ENCODE measurements at regions not wholly inside any gene's neighbourhood (a gene's known extent, or its start where the extent isn't known, plus 50 kb on each side); places are given as distances from the start of the nearest gene placed in this dataset.

DNA sequence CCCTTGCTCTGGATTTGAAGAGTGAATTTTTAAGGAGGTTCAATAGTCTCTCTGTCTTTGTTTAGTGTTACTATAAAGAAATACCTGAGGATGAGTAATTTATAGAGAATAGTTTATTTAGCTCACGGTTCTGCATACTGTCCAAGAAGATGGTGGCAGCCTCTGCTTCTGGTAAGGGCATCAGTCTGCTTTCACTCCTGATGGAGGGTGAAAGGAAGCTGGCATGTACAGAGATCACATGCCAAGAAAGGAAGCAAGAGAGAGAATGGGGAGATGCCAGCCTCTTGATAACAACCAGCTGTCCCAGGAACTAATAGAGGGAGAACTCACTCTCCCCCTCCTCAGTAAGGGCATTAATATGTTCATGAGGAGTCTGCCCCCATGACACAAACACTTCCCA, 917.5 kb upstream of the GOT2 start:
- no peak overlapping the region for H3K27ac Mint-ChIP-seq
- H3K9me3 Mint-ChIP-seq: peaks cover 23% of the 10 kb centered on the region
- no peak overlapping the region for H3K4me3 Mint-ChIP-seq
- peaks cover 4% of the 10 kb centered on the region for H3K4me1 Mint-ChIP-seq
- no peak for DNase-seq (ENCODE audit: low spot score in 2 of 2, unreplicated experiment in 2 of 2)
- TF ChIP-seq, protein P1, sequence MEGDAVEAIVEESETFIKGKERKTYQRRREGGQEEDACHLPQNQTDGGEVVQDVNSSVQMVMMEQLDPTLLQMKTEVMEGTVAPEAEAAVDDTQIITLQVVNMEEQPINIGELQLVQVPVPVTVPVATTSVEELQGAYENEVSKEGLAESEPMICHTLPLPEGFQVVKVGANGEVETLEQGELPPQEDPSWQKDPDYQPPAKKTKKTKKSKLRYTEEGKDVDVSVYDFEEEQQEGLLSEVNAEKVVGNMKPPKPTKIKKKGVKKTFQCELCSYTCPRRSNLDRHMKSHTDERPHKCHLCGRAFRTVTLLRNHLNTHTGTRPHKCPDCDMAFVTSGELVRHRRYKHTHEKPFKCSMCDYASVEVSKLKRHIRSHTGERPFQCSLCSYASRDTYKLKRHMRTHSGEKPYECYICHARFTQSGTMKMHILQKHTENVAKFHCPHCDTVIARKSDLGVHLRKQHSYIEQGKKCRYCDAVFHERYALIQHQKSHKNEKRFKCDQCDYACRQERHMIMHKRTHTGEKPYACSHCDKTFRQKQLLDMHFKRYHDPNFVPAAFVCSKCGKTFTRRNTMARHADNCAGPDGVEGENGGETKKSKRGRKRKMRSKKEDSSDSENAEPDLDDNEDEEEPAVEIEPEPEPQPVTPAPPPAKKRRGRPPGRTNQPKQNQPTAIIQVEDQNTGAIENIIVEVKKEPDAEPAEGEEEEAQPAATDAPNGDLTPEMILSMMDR (IDR thresholded peaks at IDR 0.05; ENCODE audit: unreplicated experiment): no peak
- no peaks in the 10 kb centered on the region for H3K27me3 Mint-ChIP-seq (ENCODE audit: low read depth)
- no peaks in the 10 kb centered on the region for H3K36me3 Mint-ChIP-seq

DNA sequence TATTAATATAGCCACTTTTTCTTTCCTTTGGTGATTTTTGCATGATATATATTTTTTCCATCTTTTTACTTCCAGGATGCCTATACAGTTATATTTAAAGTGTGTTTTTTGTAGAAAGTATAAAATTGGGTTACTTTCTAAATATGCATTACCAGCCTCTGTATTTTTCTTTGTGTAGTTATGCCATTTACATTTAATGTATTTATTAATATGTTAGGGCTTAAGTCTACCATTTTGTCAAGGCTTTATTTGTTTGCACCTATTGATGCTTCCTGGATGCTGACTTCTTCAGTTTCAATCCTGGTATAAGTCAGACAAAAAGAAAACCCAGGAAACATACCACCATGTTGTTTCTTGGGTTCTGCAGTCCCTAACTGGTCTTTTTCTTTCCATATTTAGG, 911.1 kb upstream of the GOT2 start:
- Mint-ChIP-seq H3K36me3 (peaks cover 3% of the 10 kb centered on the region), H3K4me3 (no peak overlapping the region), H3K9me3 (peaks cover 53% of the 10 kb centered on the region), H3K27me3 (ENCODE audit: low read depth) (no peaks in the 10 kb centered on the region), H3K4me1 (no peaks in the 10 kb centered on the region), H3K27ac (no peak overlapping the region)
- TF ChIP-seq, protein P1 (IDR thresholded peaks at IDR 0.05; ENCODE audit: unreplicated experiment): no peak
- DNase-seq (ENCODE audit: low spot score in 2 of 2, unreplicated experiment in 2 of 2): no peak

DNA sequence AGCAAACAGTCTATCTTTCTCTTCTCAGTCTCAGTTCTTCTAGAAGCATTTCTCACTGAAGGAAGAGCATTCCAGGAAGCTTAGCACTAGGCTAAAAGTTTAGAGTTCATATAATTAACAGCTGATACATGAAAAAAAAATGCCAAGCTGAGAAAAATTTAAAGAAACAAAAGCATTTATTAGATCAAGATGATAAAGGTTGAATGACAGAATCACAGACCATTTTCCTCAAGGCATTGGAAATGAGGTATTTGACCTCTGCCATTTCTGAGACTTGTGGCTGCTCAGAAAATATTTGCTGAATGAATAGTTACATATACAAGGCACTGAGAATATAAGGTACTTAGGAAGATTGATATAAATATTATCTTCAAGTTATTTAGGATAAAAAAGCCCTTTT, 901.6 kb upstream of the GOT2 start:
- Mint-ChIP-seq H3K27me3 (ENCODE audit: low read depth) (no peaks in the 10 kb centered on the region), H3K9me3 (peaks cover 9% of the 10 kb centered on the region), H3K27ac (no peak overlapping the region), H3K36me3 (no peaks in the 10 kb centered on the region), H3K4me3 (no peak overlapping the region), H3K4me1 (peaks cover 25% of the 10 kb centered on the region)
- no peak for DNase-seq (ENCODE audit: low spot score in 2 of 2, unreplicated experiment in 2 of 2)
- TF ChIP-seq, protein P1 (IDR thresholded peaks at IDR 0.05; ENCODE audit: unreplicated experiment): no peak

GRCh38 chr16:59634951-59635350, 900.8 kb upstream of the GOT2 start:
- H3K4me1 Mint-ChIP-seq: peaks cover 25% of the 10 kb centered on the region
- no peak overlapping the region for H3K4me3 Mint-ChIP-seq

DNA sequence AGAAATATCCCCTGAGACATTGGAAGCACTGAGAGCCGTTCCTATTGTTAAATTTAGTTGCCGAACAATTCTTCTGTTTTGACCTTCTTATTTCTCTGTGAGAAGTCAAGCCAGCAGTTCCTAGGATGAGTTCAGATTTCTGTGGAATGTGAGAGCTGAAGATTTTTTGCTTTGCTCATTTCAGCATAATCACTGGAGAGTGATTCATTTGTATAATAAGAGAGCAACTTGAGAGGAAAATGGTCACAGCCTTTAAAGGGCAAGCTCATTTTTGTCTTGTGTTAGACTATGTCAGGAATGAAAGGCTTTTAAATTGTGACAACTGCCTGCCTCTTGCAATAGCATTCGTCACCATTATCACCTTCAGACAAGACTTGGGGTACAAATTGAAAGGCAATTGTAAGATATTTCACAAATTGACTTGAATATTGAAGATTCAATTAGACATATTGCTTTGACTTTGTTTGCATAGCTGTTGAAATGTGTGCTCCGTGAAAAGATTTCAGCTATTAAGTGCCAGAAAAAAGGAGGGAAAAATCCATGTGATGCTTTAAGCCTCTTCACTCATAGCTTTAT, 900.0 kb upstream of the GOT2 start:
- no peak overlapping the region for H3K4me3 Mint-ChIP-seq
- H3K27me3 Mint-ChIP-seq (ENCODE audit: low read depth): no peaks in the 10 kb centered on the region
- H3K27ac Mint-ChIP-seq: no peak overlapping the region

More at GRCh38 chr16:59634951-59635350, 900.8 kb upstream of the GOT2 start:
- TF ChIP-seq, protein P1 (IDR thresholded peaks at IDR 0.05; ENCODE audit: unreplicated experiment): no peak
- Mint-ChIP-seq H3K9me3 (peaks cover 9% of the 10 kb centered on the region), H3K36me3 (no peaks in the 10 kb centered on the region), H3K27me3 (ENCODE audit: low read depth) (no peaks in the 10 kb centered on the region), H3K27ac (no peak overlapping the region)
- no peak for DNase-seq (ENCODE audit: low spot score in 2 of 2, unreplicated experiment in 2 of 2)

More for the DNA sequence above, 900.0 kb upstream of the GOT2 start:
- TF ChIP-seq, protein P1 (IDR thresholded peaks at IDR 0.05; ENCODE audit: unreplicated experiment): no peak
- Mint-ChIP-seq H3K9me3 (peaks cover 9% of the 10 kb centered on the region), H3K4me1 (peaks cover 25% of the 10 kb centered on the region), H3K36me3 (no peaks in the 10 kb centered on the region)
- DNase-seq (ENCODE audit: low spot score in 2 of 2, unreplicated experiment in 2 of 2): no peak
